RCC 7860 (cell line): ENCODE measurements at regions not wholly inside any gene's neighbourhood (a gene's known extent, or its start where the extent isn't known, plus 50 kb on each side); places are given as distances from the start of the nearest gene placed in this dataset.
"Not testable (repeated sequence)": the region's sequence is repeated elsewhere in the genome, so short reads cannot be mapped to it uniquely, and the experiment has no call there.

ENCODE experiments used
- DNase-seq: peaks from one replicate; pipeline ENCODE4 v3.0.0-alpha.2; 2015; ENCODE audit warnings: low spot score
- FAIRE-seq: peaks from 2 replicates; lab custom pipeline; 2012; peaks lifted over from hg19 to GRCh38; lab: Jason Lieb, UNC

GRCh38 chr2:132220589-132220988 lies 58.8 kb upstream of the ANKRD30BL start:
- not testable (repeated sequence) for FAIRE-seq, DNase-seq

GRCh38 chr2:132221886-132222285 lies 60.1 kb upstream of the ANKRD30BL start:
- FAIRE-seq, DNase-seq: not testable (repeated sequence)

- FAIRE-seq (no peak), DNase-seq (no peak)
These were observed 90.6 kb upstream of the ANKRD30BL start for GRCh38 chr2:132252191-132252893.

- no peak for DNase-seq
- no peak for FAIRE-seq
These were observed 91.1 kb upstream of the ANKRD30BL start for GRCh38 chr2:132252894-132253264.

GRCh38 chr2:132253496-132254305 lies 91.9 kb upstream of the ANKRD30BL start:
- DNase-seq (no peak), FAIRE-seq (no peak)

GRCh38 chr2:132254306-132254919 lies 92.7 kb upstream of the ANKRD30BL start:
- not testable (repeated sequence) for DNase-seq, FAIRE-seq

- no peak for FAIRE-seq
These were observed 94.0 kb upstream of the ANKRD30BL start for GRCh38 chr2:132255714-132256113.

GRCh38 chr2:132256251-132256902 lies 94.6 kb upstream of the ANKRD30BL start:
- no peak for DNase-seq
- FAIRE-seq = no peak

More at GRCh38 chr2:132255714-132256113, 94.0 kb upstream of the ANKRD30BL start:
- no peak for DNase-seq

- not testable (repeated sequence) for FAIRE-seq, DNase-seq
These were observed 95.2 kb upstream of the ANKRD30BL start for GRCh38 chr2:132256903-132257300.

GRCh38 chr2:132257301-132258171 lies 95.8 kb upstream of the ANKRD30BL start:
- not testable (repeated sequence) for DNase-seq, FAIRE-seq

GRCh38 chr2:132259276-132259675 lies 97.5 kb upstream of the ANKRD30BL start:
- not testable (repeated sequence) for DNase-seq, FAIRE-seq

- FAIRE-seq, DNase-seq: not testable (repeated sequence)
These were observed 103.8 kb upstream of the ANKRD30BL start for GRCh38 chr2:132265595-132265994.

- no peak for FAIRE-seq
These were observed 105.3 kb upstream of the ANKRD30BL start for GRCh38 chr2:132267105-132267497.

GRCh38 chr2:132267498-132268283 lies 105.9 kb upstream of the ANKRD30BL start:
- not testable (repeated sequence) for DNase-seq, FAIRE-seq

More at GRCh38 chr2:132267105-132267497, 105.3 kb upstream of the ANKRD30BL start:
- DNase-seq = no peak

- FAIRE-seq = not testable (repeated sequence)
- peak; percentile 18 for DNase-seq
These were observed 106.7 kb upstream of the ANKRD30BL start for GRCh38 chr2:132268284-132268976.

GRCh38 chr2:132268977-132269523 lies 107.3 kb upstream of the ANKRD30BL start:
- DNase-seq (no peak), FAIRE-seq (no peak)

GRCh38 chr2:132270255-132270654 lies 108.5 kb upstream of the ANKRD30BL start:
- FAIRE-seq = no peak
- no peak for DNase-seq

GRCh38 chr2:132270981-132271546 lies 109.3 kb upstream of the ANKRD30BL start:
- no peak for DNase-seq
- FAIRE-seq = no peak
